Kidney (tissue), 13 donors: ENCODE measurements at regions not wholly inside any gene's neighbourhood (a gene's known extent, or its start where the extent isn't known, plus 50 kb on each side); places are given as distances from the start of the nearest gene placed in this dataset.

ENCODE experiments used
- DNase-seq, 5 donors: peaks; one replicate each; pipeline ENCODE4 v3.0.0-alpha.2; 2013 to 2020
- FAIRE-seq: peaks from 2 replicates; lab custom pipeline; 2012; peaks lifted over from hg19 to GRCh38; lab: Jason Lieb, UNC
- H3K27ac ChIP-seq, 2 donors: one replicate each; pipeline ENCODE4 v1.7.0; 2013; ENCODE audit warnings: low read depth in 2 of 2, low read length in 2 of 2, inconsistent platforms in 1 of 2
- H3K27me3 ChIP-seq: one replicate; pipeline ENCODE4 v1.7.1; 2013; ENCODE audit warnings: low read length, inconsistent platforms; ENCODE audit not compliant: control insufficient read depth, insufficient read depth
- H3K36me3 ChIP-seq, 3 donors: one replicate each; pipeline versions ENCODE4 v1.7.0 to v1.7.1; 2013; ENCODE audit warnings: low read length in 3 of 3, control low read depth in 1 of 3, inconsistent platforms in 1 of 3; ENCODE audit not compliant: insufficient read depth in 3 of 3, control insufficient read depth in 2 of 3
- H3K4me1 ChIP-seq, 3 donors: one replicate each; pipeline versions ENCODE4 v1.7.0 to v1.7.1; 2013; ENCODE audit warnings: low read length in 3 of 3, inconsistent platforms in 1 of 3, low read depth in 1 of 3; ENCODE audit not compliant: control insufficient read depth in 2 of 3, insufficient read depth in 2 of 3
- H3K4me3 ChIP-seq, 3 donors: one replicate each; pipeline versions ENCODE4 v1.7.0 to v1.8.1; 2013; ENCODE audit warnings: low read length in 3 of 3, control low read depth in 1 of 3, inconsistent platforms in 1 of 3
- H3K9ac ChIP-seq, 3 donors: one replicate each; pipeline versions ENCODE4 v1.7.0 to v1.7.1; 2013; ENCODE audit warnings: low read length in 3 of 3, control low read depth in 1 of 3, inconsistent platforms in 1 of 3
- H3K9me3 ChIP-seq, 3 donors: one replicate each; pipeline versions ENCODE4 v1.7.0 to v1.7.1; 2013; ENCODE audit warnings: low read length in 3 of 3, control low read depth in 1 of 3, inconsistent platforms in 1 of 3; ENCODE audit not compliant: control insufficient read depth in 2 of 3, insufficient read depth in 1 of 3
- intact Hi-C: fragments of 100-400 bp; cut with DNase I; formaldehyde crosslinking; loops from one replicate; pipeline ENCODE4 v1.11.1; 2022
- TF ChIP-seq, protein P1 (sequence below): IDR thresholded peaks from 3 replicates; pipeline ENCODE4 v1.5.1; 2012; ENCODE audit warnings: mild to moderate bottlenecking, moderate library complexity, borderline replicate concordance; ENCODE audit not compliant: insufficient read depth; ENCODE audit errors: extremely low read depth
- donor health status: control.
- donor health status: control.
- donor health status: control.
- donor health status: control.
- donor health status: control.
- donor health status: DM: yes; HTN: yes; CAD: no.
- donor health status: Normal renal cell carcinoma (clear cell type).

DNA sequence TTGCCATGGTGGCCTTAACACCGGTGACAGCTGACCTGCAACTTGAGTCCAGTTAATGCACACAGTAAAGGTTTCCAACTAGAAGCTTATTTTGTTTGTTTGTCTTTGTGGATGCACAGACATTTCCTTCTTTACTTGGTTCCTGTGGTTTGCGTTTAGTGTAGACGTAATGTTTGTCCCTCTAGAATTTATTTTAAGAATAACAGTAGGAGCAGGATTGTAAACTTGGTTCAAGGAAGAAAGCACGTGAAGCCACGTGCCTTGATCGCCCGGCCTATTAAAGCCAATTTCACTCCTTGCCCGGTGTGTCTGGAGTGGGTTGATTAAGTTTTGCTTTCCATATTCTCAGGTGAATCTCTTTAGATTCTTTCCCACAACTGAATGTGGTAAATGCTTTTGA, 263.2 kb upstream of the C2CD4B start:
- no peaks in the 10 kb centered on the region for H3K36me3 ChIP-seq
- H3K4me3 ChIP-seq = no peak overlapping the region
- no peak overlapping the region for H3K9ac ChIP-seq
- no peak overlapping the region for H3K27ac ChIP-seq
- FAIRE-seq (no peak), DNase-seq (peak in 1 of 5 donors; percentile 11)
- intact Hi-C loops = no loop called here
- H3K4me1 ChIP-seq = peaks cover 0 to 5% (median 0%) of the 10 kb centered on the region in 3 donors
- H3K9me3 ChIP-seq = no peaks in the 10 kb centered on the region
- no peaks in the 10 kb centered on the region for H3K27me3 ChIP-seq
- TF ChIP-seq, protein P1, sequence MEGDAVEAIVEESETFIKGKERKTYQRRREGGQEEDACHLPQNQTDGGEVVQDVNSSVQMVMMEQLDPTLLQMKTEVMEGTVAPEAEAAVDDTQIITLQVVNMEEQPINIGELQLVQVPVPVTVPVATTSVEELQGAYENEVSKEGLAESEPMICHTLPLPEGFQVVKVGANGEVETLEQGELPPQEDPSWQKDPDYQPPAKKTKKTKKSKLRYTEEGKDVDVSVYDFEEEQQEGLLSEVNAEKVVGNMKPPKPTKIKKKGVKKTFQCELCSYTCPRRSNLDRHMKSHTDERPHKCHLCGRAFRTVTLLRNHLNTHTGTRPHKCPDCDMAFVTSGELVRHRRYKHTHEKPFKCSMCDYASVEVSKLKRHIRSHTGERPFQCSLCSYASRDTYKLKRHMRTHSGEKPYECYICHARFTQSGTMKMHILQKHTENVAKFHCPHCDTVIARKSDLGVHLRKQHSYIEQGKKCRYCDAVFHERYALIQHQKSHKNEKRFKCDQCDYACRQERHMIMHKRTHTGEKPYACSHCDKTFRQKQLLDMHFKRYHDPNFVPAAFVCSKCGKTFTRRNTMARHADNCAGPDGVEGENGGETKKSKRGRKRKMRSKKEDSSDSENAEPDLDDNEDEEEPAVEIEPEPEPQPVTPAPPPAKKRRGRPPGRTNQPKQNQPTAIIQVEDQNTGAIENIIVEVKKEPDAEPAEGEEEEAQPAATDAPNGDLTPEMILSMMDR = no peak

DNA sequence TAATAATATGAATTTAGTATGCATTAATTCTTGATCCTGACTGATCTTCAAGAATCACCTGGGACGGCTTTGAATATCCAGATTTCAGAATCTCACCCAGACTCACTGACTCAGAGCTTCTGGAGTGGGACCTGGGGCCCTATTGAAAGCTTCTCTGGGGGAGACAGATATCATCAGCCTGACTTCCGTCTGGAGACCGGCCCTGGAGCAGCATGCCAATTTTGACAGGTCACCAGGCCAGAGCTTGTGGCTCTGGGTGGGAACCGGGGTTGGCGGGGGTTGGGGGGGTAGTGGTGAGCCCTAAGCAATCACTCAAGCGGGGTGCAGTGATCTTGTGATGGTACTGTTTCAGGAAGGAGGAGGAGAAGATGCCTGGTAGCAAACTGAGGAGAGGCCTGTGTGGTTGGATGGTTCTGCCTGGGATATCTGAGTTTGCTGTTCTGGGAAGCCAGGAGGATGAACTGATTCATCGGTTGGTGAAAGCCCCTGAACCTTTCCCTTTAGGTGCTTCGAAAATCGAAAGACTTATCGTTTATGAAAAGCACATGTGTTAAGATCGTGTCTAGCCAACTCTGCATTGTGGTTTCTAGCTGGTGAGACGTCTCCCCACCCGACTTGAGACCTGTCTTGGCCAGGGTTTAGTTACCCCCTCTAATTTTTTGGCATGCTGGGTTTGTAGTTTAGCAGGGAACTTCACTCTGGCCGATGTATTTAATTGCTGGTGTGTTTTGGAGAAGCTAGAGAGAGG, 263.9 kb upstream of the C2CD4B start:
- no peak for FAIRE-seq
- DNase-seq = no peak
- Histone ChIP-seq H3K4me3 (no peak overlapping the region), H3K36me3 (no peaks in the 10 kb centered on the region), H3K27ac (no peak overlapping the region), H3K9me3 (no peaks in the 10 kb centered on the region), H3K4me1 (peaks cover 0 to 5% (median 0%) of the 10 kb centered on the region in 3 donors), H3K9ac (no peak overlapping the region), H3K27me3 (no peaks in the 10 kb centered on the region)
- intact Hi-C loops = no loop called here
- TF ChIP-seq, protein P1 = no peak

DNA sequence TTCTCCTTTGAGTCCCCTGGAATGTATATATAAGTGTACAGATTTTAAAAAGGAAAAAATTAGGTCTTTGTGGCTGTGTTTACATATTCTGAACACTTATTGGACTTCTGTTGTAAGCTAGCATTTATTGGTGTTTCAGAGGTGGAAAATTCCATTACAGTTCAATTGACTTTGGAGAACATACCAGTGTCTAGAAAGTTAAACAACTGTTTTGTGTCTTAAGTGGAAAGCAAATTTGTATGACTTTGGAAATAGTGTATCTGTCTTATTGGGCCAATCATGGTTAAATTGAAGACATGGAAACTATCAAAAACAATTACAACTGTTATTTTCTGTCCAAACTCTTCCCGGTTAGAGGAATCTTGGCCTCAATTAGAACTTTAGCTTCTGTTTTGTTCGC, 265.0 kb upstream of the C2CD4B start:
- Histone ChIP-seq H3K4me1 (peaks cover 0 to 5% (median 0%) of the 10 kb centered on the region in 3 donors), H3K9ac (no peak overlapping the region), H3K36me3 (no peaks in the 10 kb centered on the region), H3K9me3 (no peaks in the 10 kb centered on the region), H3K4me3 (no peak overlapping the region), H3K27ac (no peak overlapping the region), H3K27me3 (no peaks in the 10 kb centered on the region)
- FAIRE-seq (no peak), DNase-seq (no peak)
- intact Hi-C loops = no loop called here
- TF ChIP-seq, protein P1 = no peak
